ENCODE measurements at regions not wholly inside any gene's neighbourhood (a gene's known extent, or its start where the extent isn't known, plus 50 kb on each side); places are given as distances from the start of the nearest gene placed in this dataset.

- TF ChIP-seq CTCF (optimal IDR thresholded peaks at IDR 0.05 in 1 of 3, IDR thresholded peaks at IDR 0.05 in 1 of 3, conservative IDR thresholded peaks at IDR 0.05 in 1 of 3; ENCODE audit: extremely low read depth in 1 of 3, insufficient read depth in 2 of 3, low read length in 3 of 3) (no peak), EZH2 (IDR thresholded peaks at IDR 0.05; ENCODE audit: low read length) (no peak)
These were observed 73.5 kb upstream of the WNT7B start for GRCh38 chr22:46050451-46050845.
